Keratinocyte (primary cell): ENCODE measurements at regions not wholly inside any gene's neighbourhood (a gene's known extent, or its start where the extent isn't known, plus 50 kb on each side); places are given as distances from the start of the nearest gene placed in this dataset.

ENCODE experiments used
- CTCF ChIP-seq, 3 experiments: IDR thresholded peaks in 1 of 3; conservative IDR thresholded peaks in 1 of 3; optimal IDR thresholded peaks in 1 of 3; 2 replicates in 2 of 3; 3 replicates in 1 of 3; pipeline versions ENCODE3 to v1.5.1; 2011; ENCODE audit warnings: low read length in 3 of 3, mild to moderate bottlenecking in 3 of 3, moderate library complexity in 2 of 3, control low read depth in 1 of 3, inconsistent platforms in 1 of 3; ENCODE audit not compliant: insufficient read depth in 2 of 3; ENCODE audit errors: extremely low read depth in 1 of 3
- EZH2 ChIP-seq: IDR thresholded peaks from one replicate; pipeline ENCODE4 v1.6.1; 2012; ENCODE audit warnings: inconsistent platforms, mild to moderate bottlenecking, low read length, moderate library complexity

- TF ChIP-seq CTCF (optimal IDR thresholded peaks at IDR 0.05 in 1 of 3, IDR thresholded peaks at IDR 0.05 in 1 of 3, conservative IDR thresholded peaks at IDR 0.05 in 1 of 3; ENCODE audit: extremely low read depth in 1 of 3, insufficient read depth in 2 of 3, low read length in 3 of 3) (no peak), EZH2 (no peak)
Measured at GRCh38 chr3:164477403-164477802, 600.9 kb downstream of the SI start.
